KG1 (cell line): ENCODE measurements at regions not wholly inside any gene's neighbourhood (a gene's known extent, or its start where the extent isn't known, plus 50 kb on each side); places are given as distances from the start of the nearest gene placed in this dataset.
"Not testable (repeated sequence)": the region's sequence is repeated elsewhere in the genome, so short reads cannot be mapped to it uniquely, and the experiment has no call there.

ENCODE experiments used
- DNase-seq: peaks from one replicate; lab custom pipeline; 2025; lab: John Stamatoyannopoulos, UW

- DNase-seq: no peak
These were observed 114.1 kb downstream of the RAB38 start for GRCh38 chr11:88061111-88061510.

- no peak for DNase-seq
These were observed 115.9 kb downstream of the RAB38 start for GRCh38 chr11:88059326-88059725.

- DNase-seq: no peak
These were observed 123.8 kb downstream of the RAB38 start for GRCh38 chr11:88051396-88051795.

- no peak for DNase-seq
These were observed 125.0 kb downstream of the RAB38 start for GRCh38 chr11:88050247-88050646.

- not testable (repeated sequence) for DNase-seq
These were observed 130.0 kb downstream of the RAB38 start for GRCh38 chr11:88045288-88045687.

GRCh38 chr11:88044658-88045057 is 130.6 kb downstream of the RAB38 start:
- not testable (repeated sequence) for DNase-seq

- DNase-seq: no peak
These were observed 132.1 kb downstream of the RAB38 start for GRCh38 chr11:88043149-88043548.

- DNase-seq: no peak
These were observed 132.6 kb downstream of the RAB38 start for GRCh38 chr11:88042647-88043046.

GRCh38 chr11:88042238-88042637 is 133.0 kb downstream of the RAB38 start:
- no peak for DNase-seq

- no peak for DNase-seq
These were observed 133.6 kb downstream of the RAB38 start for GRCh38 chr11:88041679-88042078.

GRCh38 chr11:88040148-88040496 is 135.1 kb downstream of the RAB38 start:
- no peak for DNase-seq

GRCh38 chr11:88039476-88040147 is 135.6 kb downstream of the RAB38 start:
- DNase-seq: no peak

- DNase-seq: no peak
These were observed 137.2 kb downstream of the RAB38 start for GRCh38 chr11:88038063-88038462.

GRCh38 chr11:88036701-88037100 is 138.5 kb downstream of the RAB38 start:
- DNase-seq: no peak

- DNase-seq: no peak
These were observed 140.0 kb downstream of the RAB38 start for GRCh38 chr11:88035271-88035670.

- no peak for DNase-seq
These were observed 157.6 kb downstream of the RAB38 start for GRCh38 chr11:88017666-88018065.

- DNase-seq: peak; percentile 61
These were observed 158.7 kb downstream of the RAB38 start for GRCh38 chr11:88016392-88017170.

- DNase-seq: no peak
These were observed 160.1 kb downstream of the RAB38 start for GRCh38 chr11:88015170-88015569.

GRCh38 chr11:88013508-88014065 is 161.7 kb downstream of the RAB38 start:
- DNase-seq: no peak

- DNase-seq: no peak
These were observed 162.8 kb downstream of the RAB38 start for GRCh38 chr11:88012456-88012855.

- DNase-seq: no peak
These were observed 199.2 kb downstream of the RAB38 start for GRCh38 chr11:87976009-87976408.

GRCh38 chr11:87974797-87975196 is 200.4 kb downstream of the RAB38 start:
- no peak for DNase-seq

- DNase-seq: no peak
These were observed 203.1 kb downstream of the RAB38 start for GRCh38 chr11:87972133-87972532.
